ENCODE measurements at regions not wholly inside any gene's neighbourhood (a gene's known extent, or its start where the extent isn't known, plus 50 kb on each side); places are given as distances from the start of the nearest gene placed in this dataset.
"Not testable (repeated sequence)": the region's sequence is repeated elsewhere in the genome, so short reads cannot be mapped to it uniquely, and the experiment has no call there.

GRCh38 chr12:127770118-127770517, 496.9 kb upstream of the TMEM132C start:
- DNase-seq: peak; percentile 32

GRCh38 chr12:127771546-127771945, 495.4 kb upstream of the TMEM132C start:
- DNase-seq: no peak

- DNase-seq: peak; percentile 79
Measured at GRCh38 chr12:127773520-127773919, 493.4 kb upstream of the TMEM132C start.

- DNase-seq: no peak
Measured at GRCh38 chr12:127774828-127775227, 492.1 kb upstream of the TMEM132C start.

GRCh38 chr12:127779301-127780045, 487.5 kb upstream of the TMEM132C start:
- DNase-seq: no peak

- no peak for DNase-seq
Measured at GRCh38 chr12:127780881-127781280, 486.1 kb upstream of the TMEM132C start.

GRCh38 chr12:127781336-127781735, 485.6 kb upstream of the TMEM132C start:
- no peak for DNase-seq

- DNase-seq: no peak
Measured at GRCh38 chr12:127785540-127785939, 481.4 kb upstream of the TMEM132C start.

- DNase-seq: no peak
Measured at GRCh38 chr12:127785986-127786590, 480.9 kb upstream of the TMEM132C start.

GRCh38 chr12:127787544-127787943, 479.4 kb upstream of the TMEM132C start:
- DNase-seq: no peak

GRCh38 chr12:127790376-127790775, 476.6 kb upstream of the TMEM132C start:
- DNase-seq: no peak

- no peak for DNase-seq
Measured at GRCh38 chr12:127791217-127791616, 475.8 kb upstream of the TMEM132C start.

GRCh38 chr12:127797918-127798317, 469.1 kb upstream of the TMEM132C start:
- no peak for DNase-seq

GRCh38 chr12:127802271-127802670, 464.7 kb upstream of the TMEM132C start:
- no peak for DNase-seq

GRCh38 chr12:127803545-127803944, 463.4 kb upstream of the TMEM132C start:
- no peak for DNase-seq

- peak; percentile 35 for DNase-seq
Measured at GRCh38 chr12:127809275-127809674, 457.7 kb upstream of the TMEM132C start.

- no peak for DNase-seq
Measured at GRCh38 chr12:127810041-127810440, 456.9 kb upstream of the TMEM132C start.

- not testable (repeated sequence) for DNase-seq
Measured at GRCh38 chr12:127810459-127810858, 456.5 kb upstream of the TMEM132C start.

- peak; percentile 68 for DNase-seq
Measured at GRCh38 chr12:127811988-127812387, 455.0 kb upstream of the TMEM132C start.

GRCh38 chr12:127813147-127813546, 453.8 kb upstream of the TMEM132C start:
- no peak for DNase-seq

- DNase-seq: no peak
Measured at GRCh38 chr12:127819056-127819455, 447.9 kb upstream of the TMEM132C start.

- DNase-seq: no peak
Measured at GRCh38 chr12:127820271-127820670, 446.7 kb upstream of the TMEM132C start.

GRCh38 chr12:127820846-127821245, 446.1 kb upstream of the TMEM132C start:
- no peak for DNase-seq

GRCh38 chr12:127822809-127823411, 444.1 kb upstream of the TMEM132C start:
- DNase-seq: no peak

Data from NCI-H510A treated with DMSO at 0.1 percent for 48 hours (cell line).